Bronchial epithelial cell (primary cell): ENCODE measurements at regions not wholly inside any gene's neighbourhood (a gene's known extent, or its start where the extent isn't known, plus 50 kb on each side); places are given as distances from the start of the nearest gene placed in this dataset.

Source experiments
- DNase-seq: peaks from one replicate; pipeline ENCODE4 v3.0.0-alpha.2; 2010; ENCODE audit warnings: low read depth
- FAIRE-seq: peaks from 2 replicates; lab custom pipeline; 2011; peaks lifted over from hg19 to GRCh38; lab: Jason Lieb, UNC
- H3K27me3 ChIP-seq: 2 replicates; pipeline ENCODE4 v1.5.1; 2011; ENCODE audit warnings: low read length; ENCODE audit not compliant: control insufficient read depth, insufficient read depth
- H3K36me3 ChIP-seq: 2 replicates; pipeline ENCODE4 v1.5.1; 2011; ENCODE audit warnings: low read length; ENCODE audit not compliant: control insufficient read depth, insufficient read depth
- H3K4me3 ChIP-seq: 2 replicates; pipeline ENCODE4 v1.5.1; 2011; ENCODE audit warnings: mild to moderate bottlenecking, low read depth, low read length, control low read depth
- TF ChIP-seq, protein P1 (sequence below): IDR thresholded peaks from 2 replicates; pipeline ENCODE4 v1.5.1; 2011; ENCODE audit warnings: mild to moderate bottlenecking, moderate library complexity, low read length, control low read depth, inconsistent platforms; ENCODE audit not compliant: insufficient read depth, severe bottlenecking

DNA sequence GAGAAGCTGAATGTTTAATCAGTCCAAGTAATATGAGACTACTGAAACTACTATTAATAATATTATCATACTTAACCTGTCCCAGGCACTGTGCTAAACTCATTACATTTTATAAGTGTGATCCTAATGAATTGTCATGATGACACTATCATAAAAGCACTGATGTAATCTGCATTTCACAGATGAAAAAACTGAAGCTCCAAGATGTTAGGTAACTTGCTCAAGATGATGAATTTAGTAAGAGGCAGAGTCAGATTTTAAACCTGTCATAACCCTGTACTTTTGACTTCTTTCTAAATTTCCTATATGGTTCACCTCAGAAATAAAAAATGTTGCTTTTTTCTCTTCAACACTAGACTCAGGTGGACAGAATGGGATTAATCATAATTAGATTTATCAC lies 237.6 kb downstream of the ALDH8A1 start:
- no peaks in the 10 kb centered on the region for H3K36me3 ChIP-seq
- DNase-seq = no peak
- no peak overlapping the region for H3K4me3 ChIP-seq
- no peaks in the 10 kb centered on the region for H3K27me3 ChIP-seq
- FAIRE-seq = no peak
- TF ChIP-seq, protein P1, sequence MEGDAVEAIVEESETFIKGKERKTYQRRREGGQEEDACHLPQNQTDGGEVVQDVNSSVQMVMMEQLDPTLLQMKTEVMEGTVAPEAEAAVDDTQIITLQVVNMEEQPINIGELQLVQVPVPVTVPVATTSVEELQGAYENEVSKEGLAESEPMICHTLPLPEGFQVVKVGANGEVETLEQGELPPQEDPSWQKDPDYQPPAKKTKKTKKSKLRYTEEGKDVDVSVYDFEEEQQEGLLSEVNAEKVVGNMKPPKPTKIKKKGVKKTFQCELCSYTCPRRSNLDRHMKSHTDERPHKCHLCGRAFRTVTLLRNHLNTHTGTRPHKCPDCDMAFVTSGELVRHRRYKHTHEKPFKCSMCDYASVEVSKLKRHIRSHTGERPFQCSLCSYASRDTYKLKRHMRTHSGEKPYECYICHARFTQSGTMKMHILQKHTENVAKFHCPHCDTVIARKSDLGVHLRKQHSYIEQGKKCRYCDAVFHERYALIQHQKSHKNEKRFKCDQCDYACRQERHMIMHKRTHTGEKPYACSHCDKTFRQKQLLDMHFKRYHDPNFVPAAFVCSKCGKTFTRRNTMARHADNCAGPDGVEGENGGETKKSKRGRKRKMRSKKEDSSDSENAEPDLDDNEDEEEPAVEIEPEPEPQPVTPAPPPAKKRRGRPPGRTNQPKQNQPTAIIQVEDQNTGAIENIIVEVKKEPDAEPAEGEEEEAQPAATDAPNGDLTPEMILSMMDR = no peak

DNA sequence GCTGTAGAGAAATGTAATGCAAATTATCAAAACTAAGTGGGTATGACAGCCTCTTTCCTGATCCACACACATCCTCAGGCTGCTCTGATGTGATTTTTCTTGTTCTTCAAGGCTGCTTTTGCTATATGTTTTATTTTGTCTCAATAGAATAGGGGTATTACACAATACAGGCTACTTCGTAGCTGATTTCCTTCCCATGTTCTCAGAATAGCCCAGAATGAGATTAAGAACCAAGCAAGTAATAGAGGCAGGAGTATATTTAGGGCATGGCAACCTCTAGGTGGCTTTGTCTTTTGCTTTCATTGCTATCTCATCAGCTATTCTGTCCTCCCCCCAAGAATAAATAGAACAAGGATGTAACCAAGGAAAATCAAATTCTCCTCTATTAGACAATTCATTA lies 241.8 kb downstream of the ALDH8A1 start:
- DNase-seq = no peak
- FAIRE-seq = no peak
- Histone ChIP-seq H3K4me3 (no peak overlapping the region), H3K36me3 (no peaks in the 10 kb centered on the region), H3K27me3 (peaks cover 8% of the 10 kb centered on the region)
- TF ChIP-seq, protein P1 = no peak

DNA sequence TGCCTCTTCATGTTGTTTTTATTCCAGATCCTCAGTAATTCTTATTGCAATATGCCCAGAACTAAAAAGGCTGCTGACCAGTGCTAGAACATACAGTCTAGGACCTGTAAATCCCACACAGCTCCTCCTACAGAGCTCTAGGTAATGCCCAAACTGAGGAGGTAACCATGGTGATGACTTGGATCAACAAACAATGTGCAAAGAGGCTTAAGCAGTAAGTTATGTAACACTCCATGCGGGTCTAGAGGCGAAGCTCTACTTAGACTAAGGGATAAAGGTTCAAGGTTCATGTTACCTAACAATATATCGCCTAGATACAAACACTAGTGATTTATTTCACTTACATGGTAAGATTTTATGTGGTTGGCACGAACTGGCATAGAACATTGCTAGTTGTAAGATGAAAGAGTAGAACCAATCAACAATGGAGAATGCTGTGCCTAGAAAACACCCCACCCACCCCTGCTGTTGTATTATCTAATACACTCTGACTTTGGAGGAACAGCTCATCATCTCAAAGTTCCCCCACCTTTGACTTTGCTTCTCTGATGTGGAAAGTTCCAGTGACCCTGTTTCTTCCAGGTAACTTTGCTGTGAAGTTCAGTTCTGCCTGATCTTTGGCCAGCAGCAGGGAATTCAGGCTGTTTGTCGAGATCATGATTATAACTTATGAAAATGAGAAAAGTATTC lies 242.4 kb downstream of the ALDH8A1 start:
- no peak for FAIRE-seq
- H3K4me3 ChIP-seq = no peak overlapping the region
- H3K36me3 ChIP-seq = no peaks in the 10 kb centered on the region
- peaks cover 8% of the 10 kb centered on the region for H3K27me3 ChIP-seq
- TF ChIP-seq, protein P1 = no peak
- DNase-seq = peak; percentile 48

DNA sequence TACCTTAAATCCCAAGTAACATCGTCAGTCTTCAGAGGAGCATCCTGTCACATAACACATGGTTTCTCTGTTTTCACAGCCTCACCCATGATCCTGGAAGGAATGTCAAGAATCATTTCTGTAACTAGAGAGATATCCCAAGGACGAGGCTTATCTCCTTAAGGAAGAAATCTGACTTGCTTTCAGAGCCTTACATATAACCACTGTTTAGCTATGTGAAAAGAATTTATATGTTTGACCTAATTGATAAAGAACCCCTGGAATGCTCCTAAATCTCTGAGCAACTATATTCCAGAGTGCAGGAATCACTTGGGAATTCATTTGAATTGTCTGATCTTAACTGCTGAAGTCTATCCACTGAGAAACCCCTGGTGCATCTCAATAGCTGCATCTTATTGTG lies 243.1 kb downstream of the ALDH8A1 start:
- H3K27me3 ChIP-seq = peaks cover 8% of the 10 kb centered on the region
- H3K36me3 ChIP-seq = no peaks in the 10 kb centered on the region
- no peak for DNase-seq
- H3K4me3 ChIP-seq = no peak overlapping the region
- FAIRE-seq = no peak
- TF ChIP-seq, protein P1 = no peak

DNA sequence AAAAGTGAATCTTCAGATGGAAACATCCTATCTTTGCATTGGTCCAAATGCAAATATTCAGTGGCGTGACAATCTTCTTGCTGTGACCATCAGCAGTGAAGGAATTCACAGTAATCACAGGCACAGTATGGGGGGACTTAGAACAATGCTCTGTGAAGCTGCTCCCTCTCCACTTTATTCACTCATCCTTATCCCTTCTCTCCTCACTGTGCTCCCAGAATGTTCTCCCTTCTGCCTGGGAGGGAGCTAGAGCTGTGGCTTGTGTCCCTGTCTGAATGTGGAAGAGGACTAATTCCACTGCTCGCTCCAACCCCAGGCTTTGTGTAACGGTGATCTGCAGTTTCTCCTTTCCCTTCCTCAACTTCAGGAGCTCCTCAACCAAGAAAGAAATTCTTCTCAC lies 243.7 kb downstream of the ALDH8A1 start:
- Histone ChIP-seq H3K36me3 (no peaks in the 10 kb centered on the region), H3K27me3 (peaks cover 8% of the 10 kb centered on the region), H3K4me3 (no peak overlapping the region)
- FAIRE-seq (no peak), DNase-seq (no peak)
- TF ChIP-seq, protein P1 = no peak

DNA sequence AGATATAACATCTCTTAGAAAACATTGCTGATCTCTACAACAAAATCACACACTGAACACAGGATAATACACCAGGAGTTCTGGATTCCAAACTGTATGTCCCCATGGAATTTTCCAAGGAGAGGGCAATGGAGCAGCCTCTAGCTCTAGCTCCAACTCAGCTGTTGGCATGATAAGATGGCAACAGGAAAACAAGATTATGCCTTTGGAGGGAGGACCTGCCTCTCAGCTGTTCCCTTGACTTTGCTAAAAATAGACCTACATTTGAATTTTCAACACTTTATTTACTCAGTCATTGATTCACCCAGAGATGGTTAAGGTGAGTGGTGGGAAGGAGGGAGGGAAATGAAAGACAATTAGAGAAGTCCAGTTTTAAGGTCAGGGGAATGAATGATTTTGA lies 246.7 kb downstream of the ALDH8A1 start:
- TF ChIP-seq, protein P1 = no peak
- H3K36me3 ChIP-seq = no peaks in the 10 kb centered on the region
- FAIRE-seq = no peak
- no peak overlapping the region for H3K4me3 ChIP-seq
- peaks cover 8% of the 10 kb centered on the region for H3K27me3 ChIP-seq
- no peak for DNase-seq
